OCI-LY7 (cell line): ENCODE measurements at regions not wholly inside any gene's neighbourhood (a gene's known extent, or its start where the extent isn't known, plus 50 kb on each side); places are given as distances from the start of the nearest gene placed in this dataset.

ENCODE experiments used
- BruUV-seq: library from RNA; stranded (reverse); fragments of 400-500 nt; replicated peaks from 2 replicates; lab custom pipeline; 2021; lab: Mats Ljungman, UMichigan
- CTCF ChIA-PET: fragments of 300-600 bp; sonication (Branson Sonifier 250); formaldehyde crosslinking; loops from one replicate; lab custom pipeline; 2022; ENCODE audit warnings: antibody characterized with exemption; ENCODE audit not compliant: unreplicated experiment; lab: Charles Lee
- POLR2A ChIA-PET: fragments of 300-600 bp; sonication (Branson Sonifier 250); formaldehyde crosslinking; loops from one replicate; lab custom pipeline; 2022; ENCODE audit warnings: antibody characterized with exemption; lab: Charles Lee
- DNase-seq: peaks from one replicate; pipeline ENCODE4 v3.0.0-alpha.2; 2015; ENCODE audit warnings: low spot score
- H2AFZ ChIP-seq: fragments of 200-600 bp; sonication (generic), shearing (Covaris generic); 2 replicates; pipeline ENCODE4 v1.6.1; 2014; ENCODE audit warnings: mild to moderate bottlenecking, antibody characterized with exemption, low read length, moderate library complexity
- H3K27ac ChIP-seq: fragments of 200-600 bp; sonication (generic); 2 replicates; pipeline ENCODE4 v1.5.1; 2014; ENCODE audit warnings: mixed run types, low read depth, mild to moderate bottlenecking, moderate library complexity, low read length, inconsistent platforms; ENCODE audit not compliant: poor library complexity, severe bottlenecking
- H3K36me3 ChIP-seq: fragments of 200-600 bp; sonication (generic); 2 replicates; pipeline ENCODE4 v1.6.1; 2014; ENCODE audit warnings: mild to moderate bottlenecking, antibody characterized with exemption, low read length, moderate library complexity, mixed read lengths; ENCODE audit not compliant: insufficient read depth
- H3K4me1 ChIP-seq: fragments of 200-600 bp; sonication (generic); 2 replicates; pipeline ENCODE4 v1.5.1; 2014; ENCODE audit warnings: mild to moderate bottlenecking, low read length; ENCODE audit not compliant: insufficient read depth, poor library complexity, severe bottlenecking
- H3K4me2 ChIP-seq: fragments of 200-600 bp; sonication (generic); 2 replicates; pipeline ENCODE4 v1.6.1; 2014; ENCODE audit warnings: mild to moderate bottlenecking, low read length
- H3K4me3 ChIP-seq: fragments of 200-600 bp; sonication (generic); 2 replicates; pipeline ENCODE4 v1.5.1; 2014; ENCODE audit warnings: mild to moderate bottlenecking, low read depth, low read length; ENCODE audit not compliant: poor library complexity, severe bottlenecking
- H3K79me2 ChIP-seq: fragments of 200-600 bp; sonication (generic); 2 replicates; pipeline ENCODE4 v1.6.1; 2016; ENCODE audit warnings: low read depth, mild to moderate bottlenecking, low read length, moderate library complexity, mixed read lengths; ENCODE audit not compliant: insufficient read depth
- H3K9me2 ChIP-seq: fragments of 200-600 bp; sonication (generic); 2 replicates; pipeline ENCODE4 v1.6.1; 2016; ENCODE audit warnings: mild to moderate bottlenecking, low read length, mixed read lengths; ENCODE audit not compliant: insufficient read depth
- H3K9me3 ChIP-seq: fragments of 200-600 bp; sonication (generic); 2 replicates; pipeline ENCODE4 v1.6.1; 2014; ENCODE audit warnings: mild to moderate bottlenecking, mixed run types, low read length, mixed read lengths
- H4K20me1 ChIP-seq: fragments of 200-600 bp; sonication (generic); 2 replicates; pipeline ENCODE4 v1.6.1; 2014; ENCODE audit warnings: mild to moderate bottlenecking, antibody characterized with exemption, low read length, moderate library complexity, mixed read lengths; ENCODE audit not compliant: insufficient read depth
- CTCF ChIP-seq: fragments of 200-600 bp; sonication (generic); conservative IDR thresholded peaks from 2 replicates; pipeline ENCODE4 v1.5.1; 2014; ENCODE audit warnings: mild to moderate bottlenecking, antibody characterized with exemption, low read length, moderate library complexity, mixed read lengths
- EZH2phosphoT487 ChIP-seq: fragments of 200-600 bp; sonication (generic); IDR thresholded peaks from 2 replicates; pipeline ENCODE4 v1.6.1; 2018; ENCODE audit warnings: low read depth, borderline replicate concordance, mild to moderate bottlenecking, mixed run types, antibody characterized with exemption, low read length, moderate library complexity, mixed read lengths
- intact Hi-C: fragments of 100-400 bp; cut with micrococcal nuclease; formaldehyde crosslinking; loops from one replicate; pipeline ENCODE4 v1.10.0; 2022; ENCODE audit not compliant: unreplicated experiment

DNA sequence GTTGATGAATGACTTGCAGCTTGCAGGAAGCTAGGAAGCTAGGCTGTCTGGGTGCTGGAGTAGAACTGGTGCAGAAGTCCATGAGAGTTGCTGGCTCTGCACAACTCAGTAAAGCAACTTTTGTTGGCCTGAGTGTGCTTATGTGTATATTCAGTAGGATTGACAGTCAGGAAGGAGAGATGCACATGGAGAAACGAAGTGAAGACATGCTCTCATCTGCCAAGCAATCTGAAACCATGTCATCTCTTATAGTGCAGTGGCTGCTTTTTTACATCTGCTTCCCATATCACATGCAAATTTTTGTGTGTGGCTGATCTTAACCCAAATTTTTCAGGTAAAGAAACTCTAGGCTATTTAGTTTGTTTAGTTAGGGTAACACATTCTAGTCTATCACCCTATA, 252.4 kb upstream of the HS3ST5 start:
- H3K4me1 ChIP-seq: no peaks in the 10 kb centered on the region
- intact Hi-C loops: no loop called here
- H3K4me2 ChIP-seq: no peak overlapping the region
- no peaks in the 10 kb centered on the region for H3K9me3 ChIP-seq
- H2AFZ ChIP-seq: no peak overlapping the region
- DNase-seq: no peak
- TF ChIP-seq EZH2phosphoT487 (no peak), CTCF (no peak)
- no peak overlapping the region for H3K4me3 ChIP-seq
- no peaks in the 10 kb centered on the region for H4K20me1 ChIP-seq
- POLR2A ChIA-PET: interaction anchor here (0.6 kb wide), 1 partner anchor 31 kb away, joined by 3 read pairs; no protein-coding TSS in a partner anchor
- CTCF ChIA-PET: no interaction called here
- H3K79me2 ChIP-seq: no peaks in the 10 kb centered on the region
- H3K36me3 ChIP-seq: no peaks in the 10 kb centered on the region
- H3K27ac ChIP-seq: no peak overlapping the region
- BruUV-seq: no TSS peak
- H3K9me2 ChIP-seq: no peaks in the 10 kb centered on the region

- ChIA-PET POLR2A (no interaction called here), CTCF (no interaction called here)
- TF ChIP-seq CTCF: no peak
- TF ChIP-seq EZH2phosphoT487: no peak
- H3K9me2 ChIP-seq: no peaks in the 10 kb centered on the region
- no peaks in the 10 kb centered on the region for H3K4me1 ChIP-seq
- H3K27ac ChIP-seq: no peak overlapping the region
- H3K79me2 ChIP-seq: no peaks in the 10 kb centered on the region
- no peak for DNase-seq
- H2AFZ ChIP-seq: no peak overlapping the region
- intact Hi-C loops: no loop called here
- H3K36me3 ChIP-seq: no peaks in the 10 kb centered on the region
- H3K4me3 ChIP-seq: no peak overlapping the region
- H4K20me1 ChIP-seq: no peaks in the 10 kb centered on the region
- no peak overlapping the region for H3K4me2 ChIP-seq
- no TSS peak for BruUV-seq
- H3K9me3 ChIP-seq: no peaks in the 10 kb centered on the region
Measured at GRCh38 chr6:114592506-114592905, 249.7 kb upstream of the HS3ST5 start.

GRCh38 chr6:114588726-114589125, 245.9 kb upstream of the HS3ST5 start:
- Histone ChIP-seq H3K36me3 (no peaks in the 10 kb centered on the region), H3K27ac (no peak overlapping the region), H3K4me2 (no peak overlapping the region), H3K4me3 (no peak overlapping the region), H3K9me2 (no peaks in the 10 kb centered on the region), H4K20me1 (no peaks in the 10 kb centered on the region), H3K4me1 (no peaks in the 10 kb centered on the region), H2AFZ (no peak overlapping the region), H3K79me2 (no peaks in the 10 kb centered on the region), H3K9me3 (no peaks in the 10 kb centered on the region)
- intact Hi-C loops: no loop called here
- POLR2A ChIA-PET: no interaction called here
- no TSS peak for BruUV-seq
- DNase-seq: no peak
- CTCF ChIA-PET: no interaction called here
- TF ChIP-seq CTCF (no peak), EZH2phosphoT487 (no peak)
